Fibroblast of lung (primary cell): ENCODE measurements at regions not wholly inside any gene's neighbourhood (a gene's known extent, or its start where the extent isn't known, plus 50 kb on each side); places are given as distances from the start of the nearest gene placed in this dataset.

Source experiments
- DNase-seq, 2 donors: peaks; one replicate each; pipeline versions ENCODE4 v3.0.0 to v3.0.0-alpha.2; 2010; ENCODE audit warnings: low read depth in 2 of 2
- H2AFZ ChIP-seq: 2 replicates; pipeline ENCODE4 v1.5.1; 2012; ENCODE audit warnings: low read length, control low read depth, inconsistent platforms
- H3K27ac ChIP-seq: 2 replicates; pipeline ENCODE4 v1.5.1; 2011; ENCODE audit warnings: low read length, control low read depth; ENCODE audit not compliant: insufficient read depth
- H3K27me3 ChIP-seq: 2 replicates; pipeline ENCODE4 v1.5.1; 2011; ENCODE audit warnings: mild to moderate bottlenecking, low read length; ENCODE audit not compliant: control insufficient read depth, insufficient read depth
- H3K36me3 ChIP-seq: 2 replicates; pipeline ENCODE4 v1.5.1; 2011; ENCODE audit warnings: low read length; ENCODE audit not compliant: control insufficient read depth, insufficient read depth
- H3K4me1 ChIP-seq: 2 replicates; pipeline ENCODE4 v1.5.1; 2011; ENCODE audit warnings: low read length; ENCODE audit not compliant: control insufficient read depth, insufficient read depth; ENCODE audit errors: extremely low read depth
- H3K4me2 ChIP-seq: 2 replicates; pipeline ENCODE4 v1.5.1; 2011; ENCODE audit warnings: low read length, control low read depth; ENCODE audit not compliant: insufficient read depth; ENCODE audit errors: extremely low read depth
- H3K4me3 ChIP-seq, 4 experiments: fragments of 200-600 bp in 1 of 4; sonication (generic) in 1 of 4; replicated peaks in 1 of 4; 2 replicates each; pipeline ENCODE4 v1.5.1; 2011 to 2016; ENCODE audit warnings: low read length in 4 of 4, low read depth in 3 of 4, mild to moderate bottlenecking in 3 of 4, control low read depth in 2 of 4, inconsistent platforms in 1 of 4, mixed read lengths in 1 of 4; ENCODE audit not compliant: insufficient read depth in 1 of 4; ENCODE audit errors: control extremely low read depth in 1 of 4
- H3K79me2 ChIP-seq: 2 replicates; pipeline ENCODE4 v1.5.1; 2012; ENCODE audit warnings: mild to moderate bottlenecking, low read length, inconsistent platforms; ENCODE audit not compliant: control insufficient read depth, insufficient read depth
- H3K9ac ChIP-seq: 2 replicates; pipeline ENCODE4 v1.5.1; 2011; ENCODE audit warnings: mild to moderate bottlenecking, low read length, control low read depth; ENCODE audit not compliant: insufficient read depth
- H3K9me3 ChIP-seq: 2 replicates; pipeline ENCODE4 v1.5.1; 2012; ENCODE audit warnings: low read depth, low read length; ENCODE audit not compliant: control insufficient read depth, insufficient read depth
- H4K20me1 ChIP-seq: 2 replicates; pipeline ENCODE4 v1.5.1; 2011; ENCODE audit warnings: low read length; ENCODE audit not compliant: control insufficient read depth, insufficient read depth; ENCODE audit errors: extremely low read depth
- EZH2 ChIP-seq: IDR thresholded peaks from 2 replicates; pipeline ENCODE4 v1.5.1; 2012; ENCODE audit warnings: low read length, control low read depth, mild to moderate bottlenecking; ENCODE audit errors: missing control alignments
- TF ChIP-seq, protein P1 (sequence below), 2 donors: IDR thresholded peaks in 1 of 2; conservative IDR thresholded peaks in 1 of 2; 1 replicate in 1 of 2; 2 replicates in 1 of 2; pipeline ENCODE4 v1.5.1; 2011 to 2012; ENCODE audit warnings: low read length in 2 of 2, control low read depth in 1 of 2, inconsistent platforms in 1 of 2, low read depth in 1 of 2, mild to moderate bottlenecking in 1 of 2

DNA sequence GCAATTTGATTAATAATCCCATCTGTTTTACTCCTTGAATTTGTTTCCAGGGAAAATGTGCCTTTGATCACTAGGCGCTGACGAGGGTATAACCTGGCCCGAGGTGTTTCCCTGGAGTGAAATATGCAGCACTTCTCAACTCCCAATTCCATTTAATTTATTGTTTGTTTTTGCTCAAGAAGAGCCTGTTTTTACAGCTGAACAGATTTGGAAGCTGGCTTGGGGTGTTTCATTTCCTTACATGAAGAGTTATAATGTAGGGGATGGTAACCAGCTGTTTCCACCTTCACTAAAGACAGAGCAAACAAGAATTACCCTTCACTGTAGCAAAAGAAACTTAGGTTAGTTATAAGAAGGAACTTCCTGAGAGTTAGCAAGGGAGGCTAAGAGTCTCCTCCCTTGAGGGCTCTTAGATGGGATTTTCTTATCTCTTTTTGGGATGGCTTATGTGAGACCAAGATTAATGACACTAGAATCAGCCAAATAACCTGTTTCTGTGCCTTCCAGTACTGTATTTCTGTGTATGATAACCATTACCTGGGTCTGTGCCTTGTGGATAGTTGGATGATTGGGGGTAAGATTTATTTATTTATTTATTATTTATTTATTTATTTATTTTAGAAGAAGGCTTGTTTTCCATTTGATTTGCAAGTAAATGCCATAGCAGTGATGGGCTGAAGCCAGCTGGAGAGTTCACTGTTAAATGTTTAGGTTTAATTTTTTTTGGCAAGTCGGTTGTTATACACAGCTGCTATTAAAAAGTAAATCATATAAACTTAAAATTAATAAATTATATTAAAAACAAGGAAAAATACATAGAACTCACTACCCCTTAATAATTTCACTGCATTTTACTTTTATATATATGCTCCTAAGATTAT is 162.2 kb upstream of the BMP2 start:
- Histone ChIP-seq H3K27me3 (no peaks in the 10 kb centered on the region), H2AFZ (no peak overlapping the region), H3K9ac (no peak overlapping the region), H3K79me2 (no peaks in the 10 kb centered on the region), H3K4me1 (no peaks in the 10 kb centered on the region), H3K27ac (no peak overlapping the region), H4K20me1 (no peaks in the 10 kb centered on the region), H3K9me3 (no peaks in the 10 kb centered on the region), H3K4me3 (no peak overlapping the region), H3K4me2 (no peak overlapping the region), H3K36me3 (no peaks in the 10 kb centered on the region)
- TF ChIP-seq, protein P1, sequence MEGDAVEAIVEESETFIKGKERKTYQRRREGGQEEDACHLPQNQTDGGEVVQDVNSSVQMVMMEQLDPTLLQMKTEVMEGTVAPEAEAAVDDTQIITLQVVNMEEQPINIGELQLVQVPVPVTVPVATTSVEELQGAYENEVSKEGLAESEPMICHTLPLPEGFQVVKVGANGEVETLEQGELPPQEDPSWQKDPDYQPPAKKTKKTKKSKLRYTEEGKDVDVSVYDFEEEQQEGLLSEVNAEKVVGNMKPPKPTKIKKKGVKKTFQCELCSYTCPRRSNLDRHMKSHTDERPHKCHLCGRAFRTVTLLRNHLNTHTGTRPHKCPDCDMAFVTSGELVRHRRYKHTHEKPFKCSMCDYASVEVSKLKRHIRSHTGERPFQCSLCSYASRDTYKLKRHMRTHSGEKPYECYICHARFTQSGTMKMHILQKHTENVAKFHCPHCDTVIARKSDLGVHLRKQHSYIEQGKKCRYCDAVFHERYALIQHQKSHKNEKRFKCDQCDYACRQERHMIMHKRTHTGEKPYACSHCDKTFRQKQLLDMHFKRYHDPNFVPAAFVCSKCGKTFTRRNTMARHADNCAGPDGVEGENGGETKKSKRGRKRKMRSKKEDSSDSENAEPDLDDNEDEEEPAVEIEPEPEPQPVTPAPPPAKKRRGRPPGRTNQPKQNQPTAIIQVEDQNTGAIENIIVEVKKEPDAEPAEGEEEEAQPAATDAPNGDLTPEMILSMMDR (conservative IDR thresholded peaks at IDR 0.05 in 1 of 2, IDR thresholded peaks at IDR 0.05 in 1 of 2; ENCODE audit: low read depth in 1 of 2, low read length in 2 of 2): no peak
- TF ChIP-seq EZH2: no peak
- DNase-seq: no peak

DNA sequence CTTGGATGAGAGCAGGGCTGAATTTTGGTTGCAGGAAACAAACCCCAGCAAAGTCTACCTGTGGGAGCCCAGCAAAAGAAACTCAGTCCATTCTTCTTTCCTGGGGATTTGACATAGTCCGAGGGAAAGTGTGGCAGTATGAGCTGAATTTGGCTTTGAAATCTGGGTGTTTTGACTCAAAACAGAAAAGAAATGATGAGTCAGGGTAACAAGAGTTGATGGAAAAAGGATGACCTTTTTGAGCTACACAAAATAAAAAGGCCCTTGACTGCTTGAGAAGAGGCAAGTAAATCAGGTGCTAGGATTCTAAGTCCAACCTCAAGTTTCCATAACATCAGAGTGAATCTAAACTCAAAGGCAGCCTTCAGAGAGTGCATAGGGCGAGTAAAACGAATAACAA is 163.3 kb upstream of the BMP2 start:
- Histone ChIP-seq H4K20me1 (no peaks in the 10 kb centered on the region), H3K4me1 (no peaks in the 10 kb centered on the region), H3K27me3 (no peaks in the 10 kb centered on the region), H3K4me3 (no peak overlapping the region), H2AFZ (no peak overlapping the region), H3K79me2 (no peaks in the 10 kb centered on the region), H3K4me2 (no peak overlapping the region), H3K27ac (no peak overlapping the region), H3K9ac (no peak overlapping the region), H3K9me3 (no peaks in the 10 kb centered on the region), H3K36me3 (no peaks in the 10 kb centered on the region)
- no peak for DNase-seq
- no peak for TF ChIP-seq EZH2
- TF ChIP-seq, protein P1 (conservative IDR thresholded peaks at IDR 0.05 in 1 of 2, IDR thresholded peaks at IDR 0.05 in 1 of 2; ENCODE audit: low read depth in 1 of 2, low read length in 2 of 2): no peak

DNA sequence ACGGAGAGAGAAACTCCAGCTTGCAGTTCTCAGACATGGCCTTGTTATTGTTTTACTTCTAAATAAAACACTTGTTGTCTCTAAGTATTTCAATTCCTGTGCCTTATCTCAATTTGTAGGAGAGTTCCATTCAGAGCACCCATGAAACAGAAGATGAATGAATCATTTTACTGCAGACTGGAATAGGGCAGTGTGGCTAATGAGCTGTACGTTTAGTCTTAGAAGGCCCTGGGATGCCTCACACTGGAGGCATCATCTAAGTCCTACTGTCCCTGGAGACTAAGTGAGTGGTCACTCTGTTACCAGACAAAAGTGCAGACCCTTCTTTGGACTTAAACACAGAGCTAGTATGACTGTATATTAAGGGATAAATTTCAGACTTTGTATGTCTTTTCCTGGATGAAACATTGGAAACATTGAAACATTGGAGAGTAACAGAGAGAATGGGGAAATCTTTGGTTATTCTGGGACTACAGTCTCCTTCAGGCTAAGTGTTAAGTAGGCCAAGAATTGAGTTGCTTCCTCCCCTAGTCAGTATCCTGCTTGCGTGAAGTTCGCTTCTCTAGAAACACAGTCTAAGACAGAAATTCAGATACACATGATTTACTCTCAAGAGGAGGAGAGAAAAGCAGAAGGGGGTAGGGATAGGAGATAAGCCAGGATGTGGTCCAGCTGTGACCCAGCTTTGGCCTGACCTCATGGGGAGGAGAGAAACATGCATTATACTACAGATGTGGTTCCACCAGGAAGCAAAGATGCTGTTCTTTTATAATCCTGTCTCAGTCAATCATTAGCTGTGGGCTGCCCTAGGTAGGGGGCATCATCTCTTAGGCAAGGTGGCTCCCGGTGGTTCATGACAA is 167.4 kb upstream of the BMP2 start:
- no peaks in the 10 kb centered on the region for H3K79me2 ChIP-seq
- no peaks in the 10 kb centered on the region for H4K20me1 ChIP-seq
- no peak overlapping the region for H3K27ac ChIP-seq
- DNase-seq: peak in 1 of 2 donors; percentile 53
- H3K4me3 ChIP-seq: no peak overlapping the region
- no peaks in the 10 kb centered on the region for H3K36me3 ChIP-seq
- H3K4me1 ChIP-seq: peaks cover 9% of the 10 kb centered on the region
- no peak for TF ChIP-seq EZH2
- TF ChIP-seq, protein P1 (conservative IDR thresholded peaks at IDR 0.05 in 1 of 2, IDR thresholded peaks at IDR 0.05 in 1 of 2; ENCODE audit: low read depth in 1 of 2, low read length in 2 of 2): no peak
- H3K4me2 ChIP-seq: no peak overlapping the region
- no peak overlapping the region for H3K9ac ChIP-seq
- H3K9me3 ChIP-seq: no peaks in the 10 kb centered on the region
- no peak overlapping the region for H2AFZ ChIP-seq
- no peaks in the 10 kb centered on the region for H3K27me3 ChIP-seq
